ENCODE measurements at regions not wholly inside any gene's neighbourhood (a gene's known extent, or its start where the extent isn't known, plus 50 kb on each side); places are given as distances from the start of the nearest gene placed in this dataset.

DNA sequence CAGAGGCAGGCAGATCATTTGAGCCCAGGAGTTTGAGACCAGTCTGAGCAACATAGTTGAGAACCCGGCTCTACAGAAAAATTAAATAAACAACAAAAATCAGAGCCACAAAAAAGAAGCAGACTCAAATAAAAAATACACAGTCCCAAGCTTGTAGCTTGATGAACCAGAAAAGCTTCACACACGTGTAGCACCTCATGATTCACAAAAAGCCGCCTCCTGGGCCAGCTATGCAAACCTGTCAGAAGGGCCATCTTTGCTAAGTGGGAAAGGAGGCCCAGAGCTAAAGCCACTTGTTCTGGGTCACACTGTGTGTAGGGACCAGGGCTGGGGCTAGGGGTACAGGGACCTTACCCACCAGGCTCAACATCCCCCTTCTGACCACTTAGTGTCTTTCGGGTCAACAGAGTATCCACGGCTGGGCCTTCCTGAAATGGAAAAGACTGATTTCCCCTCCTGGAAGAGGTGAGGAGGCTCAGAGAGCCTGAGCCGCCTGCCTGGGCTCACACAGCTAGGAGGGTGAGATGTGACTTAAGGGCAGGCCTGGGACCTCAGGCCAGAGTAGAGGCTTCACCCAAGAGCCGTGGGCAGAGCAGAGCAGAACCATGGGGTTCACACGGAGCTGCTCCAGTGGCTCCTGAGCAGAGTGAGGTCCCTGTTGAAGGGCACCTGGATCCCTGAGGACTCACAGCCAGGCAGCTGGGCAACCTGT lies 269.6 kb downstream of the PARN start:
- intact Hi-C loops (cut with micrococcal nuclease) (loop anchor here (5.0 kb wide), 1 partner anchor 167 kb away; no protein-coding TSS in a partner anchor), in situ Hi-C loops (cut with MboI; ENCODE audit: low sequenced_read_pairs) (loop anchor here (5.0 kb wide), 1 partner anchor 53 kb away; no protein-coding TSS in a partner anchor), dilution Hi-C loops (cut with HindIII; ENCODE audit: low sequenced_read_pairs, unreplicated experiment) (no loop called here)
- H2AK5ac ChIP-seq (ENCODE audit: low read depth, low read length) = no peak overlapping the region
- H3K4me1 ChIP-seq (ENCODE audit: control insufficient read depth, insufficient read depth, low read length) = peaks cover 10% of the 10 kb centered on the region
- no peak overlapping the region for H2BK5ac ChIP-seq (ENCODE audit: low read depth, low read length, poor library complexity, severe bottlenecking)
- DNase-seq (no peak), ATAC-seq (ENCODE audit: low read depth) (no peak)
- H3K27ac ChIP-seq (ENCODE audit: insufficient read depth, low read length) = no peak overlapping the region
- no peak overlapping the region for H2BK20ac ChIP-seq (ENCODE audit: low read depth, low read length)
- no peak for TF ChIP-seq NFE2L2 (IDR thresholded peaks at IDR 0.05; ENCODE audit: low read depth, low read length)
- TF ChIP-seq SMC3 (IDR thresholded peaks at IDR 0.05; ENCODE audit: low read depth, low read length) = no peak
- TF ChIP-seq RFX5 (IDR thresholded peaks at IDR 0.05; ENCODE audit: low read depth, low read length) = no peak
- TF ChIP-seq, protein P1, sequence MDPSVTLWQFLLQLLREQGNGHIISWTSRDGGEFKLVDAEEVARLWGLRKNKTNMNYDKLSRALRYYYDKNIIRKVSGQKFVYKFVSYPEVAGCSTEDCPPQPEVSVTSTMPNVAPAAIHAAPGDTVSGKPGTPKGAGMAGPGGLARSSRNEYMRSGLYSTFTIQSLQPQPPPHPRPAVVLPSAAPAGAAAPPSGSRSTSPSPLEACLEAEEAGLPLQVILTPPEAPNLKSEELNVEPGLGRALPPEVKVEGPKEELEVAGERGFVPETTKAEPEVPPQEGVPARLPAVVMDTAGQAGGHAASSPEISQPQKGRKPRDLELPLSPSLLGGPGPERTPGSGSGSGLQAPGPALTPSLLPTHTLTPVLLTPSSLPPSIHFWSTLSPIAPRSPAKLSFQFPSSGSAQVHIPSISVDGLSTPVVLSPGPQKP (IDR thresholded peaks at IDR 0.05; ENCODE audit: borderline replicate concordance, low read depth, low read length) = no peak
- no peak for TF ChIP-seq RCOR1 (IDR thresholded peaks at IDR 0.05; ENCODE audit: insufficient replicate concordance, low read length)
- TF ChIP-seq RAD21 (IDR thresholded peaks at IDR 0.05; ENCODE audit: low read length) = no peak
- TF ChIP-seq POLR2A (IDR thresholded peaks at IDR 0.05; ENCODE audit: low read depth, low read length) = no peak
- TF ChIP-seq MAZ (IDR thresholded peaks at IDR 0.05; ENCODE audit: borderline replicate concordance, low read depth, low read length) = no peak
- TF ChIP-seq BHLHE40 (IDR thresholded peaks at IDR 0.05; ENCODE audit: low read depth, low read length) = no peak
- no peak for TF ChIP-seq MAFK (IDR thresholded peaks at IDR 0.05; ENCODE audit: low read depth, low read length)
- no peak for TF ChIP-seq FOS (IDR thresholded peaks at IDR 0.05; ENCODE audit: low read depth, low read length)
- TF ChIP-seq, protein P2, sequence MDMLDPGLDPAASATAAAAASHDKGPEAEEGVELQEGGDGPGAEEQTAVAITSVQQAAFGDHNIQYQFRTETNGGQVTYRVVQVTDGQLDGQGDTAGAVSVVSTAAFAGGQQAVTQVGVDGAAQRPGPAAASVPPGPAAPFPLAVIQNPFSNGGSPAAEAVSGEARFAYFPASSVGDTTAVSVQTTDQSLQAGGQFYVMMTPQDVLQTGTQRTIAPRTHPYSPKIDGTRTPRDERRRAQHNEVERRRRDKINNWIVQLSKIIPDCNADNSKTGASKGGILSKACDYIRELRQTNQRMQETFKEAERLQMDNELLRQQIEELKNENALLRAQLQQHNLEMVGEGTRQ (IDR thresholded peaks at IDR 0.05; ENCODE audit: low read depth, low read length) = no peak
- TF ChIP-seq, protein P3, sequence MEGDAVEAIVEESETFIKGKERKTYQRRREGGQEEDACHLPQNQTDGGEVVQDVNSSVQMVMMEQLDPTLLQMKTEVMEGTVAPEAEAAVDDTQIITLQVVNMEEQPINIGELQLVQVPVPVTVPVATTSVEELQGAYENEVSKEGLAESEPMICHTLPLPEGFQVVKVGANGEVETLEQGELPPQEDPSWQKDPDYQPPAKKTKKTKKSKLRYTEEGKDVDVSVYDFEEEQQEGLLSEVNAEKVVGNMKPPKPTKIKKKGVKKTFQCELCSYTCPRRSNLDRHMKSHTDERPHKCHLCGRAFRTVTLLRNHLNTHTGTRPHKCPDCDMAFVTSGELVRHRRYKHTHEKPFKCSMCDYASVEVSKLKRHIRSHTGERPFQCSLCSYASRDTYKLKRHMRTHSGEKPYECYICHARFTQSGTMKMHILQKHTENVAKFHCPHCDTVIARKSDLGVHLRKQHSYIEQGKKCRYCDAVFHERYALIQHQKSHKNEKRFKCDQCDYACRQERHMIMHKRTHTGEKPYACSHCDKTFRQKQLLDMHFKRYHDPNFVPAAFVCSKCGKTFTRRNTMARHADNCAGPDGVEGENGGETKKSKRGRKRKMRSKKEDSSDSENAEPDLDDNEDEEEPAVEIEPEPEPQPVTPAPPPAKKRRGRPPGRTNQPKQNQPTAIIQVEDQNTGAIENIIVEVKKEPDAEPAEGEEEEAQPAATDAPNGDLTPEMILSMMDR (conservative IDR thresholded peaks at IDR 0.05; ENCODE audit: low read depth, low read length) = no peak
- no peak for TF ChIP-seq MXI1 (IDR thresholded peaks at IDR 0.05; ENCODE audit: borderline replicate concordance, low read depth, low read length)
- TF ChIP-seq CHD1 (IDR thresholded peaks at IDR 0.05; ENCODE audit: low read depth, low read length) = no peak
- TF ChIP-seq CEBPB (IDR thresholded peaks at IDR 0.05; ENCODE audit: low read depth, low read length) = no peak
- H3K36me3 ChIP-seq (ENCODE audit: control insufficient read depth, insufficient read depth, low read length) = no peaks in the 10 kb centered on the region
- no peaks in the 10 kb centered on the region for H3K9me3 ChIP-seq (ENCODE audit: control insufficient read depth, insufficient read depth, low read length)
- H4K91ac ChIP-seq (ENCODE audit: insufficient read depth, low read depth, low read length) = peak overlapping the region; percentile 45; the same call in 1 of the 2 replicates
- H3K4ac ChIP-seq (ENCODE audit: low read depth, low read length) = no peak overlapping the region; the same call in 1 of the 2 replicates
- H3K4me3 ChIP-seq (ENCODE audit: insufficient read depth, low read depth, low read length) = no peak overlapping the region
- no peak overlapping the region for H4K5ac ChIP-seq (ENCODE audit: low read depth, low read length)
- no peak overlapping the region for H4K8ac ChIP-seq (ENCODE audit: low read depth in 2 of 2, low read length in 2 of 2)
- H3K9ac ChIP-seq (ENCODE audit: low read depth, low read length) = no peak overlapping the region
- H3K56ac ChIP-seq (ENCODE audit: extremely low read depth, insufficient read depth, low read length) = no peak overlapping the region
- peak overlapping the region; percentile 7 for H2AK9ac ChIP-seq (replicated peaks; ENCODE audit: low read depth, low read length, poor library complexity)
- peaks cover 7% of the 10 kb centered on the region; the same call in 1 of the 2 replicates for H3K27me3 ChIP-seq (ENCODE audit: control insufficient read depth, insufficient read depth, low read length)
- no peak overlapping the region for H3K14ac ChIP-seq (replicated peaks; ENCODE audit: low read depth, low read length)
- H3K18ac ChIP-seq (ENCODE audit: low read depth, low read length) = no peak overlapping the region
- H4K20me1 ChIP-seq (ENCODE audit: insufficient read depth, low read length) = no peaks in the 10 kb centered on the region
- no peaks in the 10 kb centered on the region for H3K79me1 ChIP-seq (ENCODE audit: low read depth in 1 of 2, low read length in 2 of 2)
- H3K4me2 ChIP-seq (ENCODE audit: low read depth, low read length) = no peak overlapping the region
- H2BK15ac ChIP-seq (ENCODE audit: low read depth, low read length) = no peak overlapping the region; the same call in 2 of the 3 replicates
- 100% methylated on average over 1 of the region's 8 CpGs; no CpG with 5 or more reads in 1 of the 2 experiments for WGBS, 2 experiments (ENCODE audit: extremely low coverage in 2 of 2, insufficient read length in 1 of 2)
- no peak overlapping the region for H3K23ac ChIP-seq (ENCODE audit: low read depth, low read length)
- H2BK120ac ChIP-seq (ENCODE audit: low read depth, low read length) = no peak overlapping the region
- peaks cover 10% of the 10 kb centered on the region; the same call in 1 of the 2 replicates for H3K9me1 ChIP-seq (ENCODE audit: insufficient read depth, low read length)
- CTCF ChIA-PET = no interaction called here
- no TSS peak for BruUV-seq (replicated peaks)
- POLR2A ChIA-PET (ENCODE audit: unreplicated experiment) = no interaction called here
- H2AFZ ChIP-seq (replicated peaks; ENCODE audit: low read length, poor library complexity) = no peak overlapping the region
